ENCODE measurements at regions not wholly inside any gene's neighbourhood (a gene's known extent, or its start where the extent isn't known, plus 50 kb on each side); places are given as distances from the start of the nearest gene placed in this dataset.
"Not testable (repeated sequence)": the region's sequence is repeated elsewhere in the genome, so short reads cannot be mapped to it uniquely, and the experiment has no call there.

DNA sequence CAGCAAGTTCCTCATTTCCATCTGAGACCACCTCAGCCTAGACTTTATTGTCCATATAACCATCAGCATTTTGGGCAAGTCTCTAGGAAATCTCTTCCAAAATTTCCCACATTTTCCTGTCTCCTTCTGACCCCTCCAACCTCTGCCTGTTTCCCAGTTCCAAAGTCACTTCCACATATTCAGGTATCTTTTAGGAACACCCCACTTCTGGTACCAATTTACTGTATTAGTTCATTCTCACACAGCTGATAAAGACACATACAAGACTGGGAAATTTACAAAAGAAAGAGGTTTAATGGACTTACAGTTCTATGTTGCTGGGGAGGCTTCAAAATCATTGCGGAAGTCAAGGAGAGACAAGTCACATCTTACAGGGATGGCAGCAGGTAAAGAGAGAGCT, 103.6 kb downstream of the ART5 start:
- H3K4me3 ChIP-seq (ENCODE audit: low read depth, low read length); H3K9ac ChIP-seq (ENCODE audit: low read length); H3K36me3 ChIP-seq (ENCODE audit: control insufficient read depth, insufficient read depth, low read length); H3K27me3 ChIP-seq (ENCODE audit: control insufficient read depth, insufficient read depth, low read length); H3K4me1 ChIP-seq (ENCODE audit: control insufficient read depth, insufficient read depth, low read length); H3K27ac ChIP-seq (ENCODE audit: low read depth, low read length): not testable (repeated sequence)
- peaks cover 23% of the 10 kb centered on the region for H3K9me3 ChIP-seq (ENCODE audit: control insufficient read depth, insufficient read depth, low read depth, low read length)

DNA sequence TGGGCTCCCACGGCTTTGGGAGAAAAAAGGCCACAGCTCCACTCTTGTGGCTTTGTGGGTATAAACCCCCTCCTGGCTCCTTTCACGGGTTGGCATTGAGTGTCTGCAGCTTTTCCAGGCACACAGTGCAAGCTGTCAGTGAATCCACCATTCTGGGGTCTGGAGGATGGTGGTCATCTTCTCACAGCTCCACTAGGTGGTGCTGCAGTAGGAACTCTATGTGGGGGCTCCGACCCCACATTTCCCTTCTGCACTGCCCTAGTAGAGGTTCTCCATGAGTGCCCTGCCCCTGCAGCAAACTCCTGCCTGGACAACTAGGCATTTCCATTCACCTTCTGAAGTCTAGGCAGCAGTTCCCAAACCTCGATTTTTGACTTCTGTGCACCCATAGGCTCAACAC, 104.5 kb downstream of the ART5 start:
- H3K27ac ChIP-seq (ENCODE audit: low read depth, low read length); H3K4me1 ChIP-seq (ENCODE audit: control insufficient read depth, insufficient read depth, low read length): not testable (repeated sequence)

DNA sequence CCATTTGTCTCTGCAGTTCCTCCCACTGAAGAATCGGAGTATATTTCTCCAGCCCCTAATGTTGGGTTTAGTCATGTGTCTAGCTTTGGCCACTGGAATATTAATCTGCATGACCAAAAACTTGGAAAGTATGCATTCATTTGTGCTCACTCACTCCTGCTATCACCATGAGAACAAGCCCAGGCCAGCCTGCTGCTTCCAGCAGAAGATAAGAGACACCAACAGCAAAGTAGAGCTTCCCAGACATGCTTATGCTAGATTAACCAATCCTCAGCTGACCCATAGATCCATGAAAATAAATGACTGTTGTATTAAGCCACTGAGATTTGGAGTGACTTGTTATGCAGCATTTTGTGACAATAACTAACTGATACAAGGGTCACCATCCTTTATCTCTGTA, 108.8 kb downstream of the ART5 start:
- H3K4me3 ChIP-seq (ENCODE audit: low read depth, low read length); H3K27ac ChIP-seq (ENCODE audit: low read depth, low read length); H3K27me3 ChIP-seq (ENCODE audit: control insufficient read depth, insufficient read depth, low read length); H3K9ac ChIP-seq (ENCODE audit: low read length); H3K4me1 ChIP-seq (ENCODE audit: control insufficient read depth, insufficient read depth, low read length); H3K36me3 ChIP-seq (ENCODE audit: control insufficient read depth, insufficient read depth, low read length): not testable (repeated sequence)
- peaks cover 13% of the 10 kb centered on the region; the same call in 1 of the 2 replicates for H3K9me3 ChIP-seq (ENCODE audit: control insufficient read depth, insufficient read depth, low read depth, low read length)

More for the DNA sequence above, 104.5 kb downstream of the ART5 start:
- not testable (repeated sequence) for H3K4me3 ChIP-seq (ENCODE audit: low read depth, low read length); H3K9ac ChIP-seq (ENCODE audit: low read length); H3K27me3 ChIP-seq (ENCODE audit: control insufficient read depth, insufficient read depth, low read length); H3K36me3 ChIP-seq (ENCODE audit: control insufficient read depth, insufficient read depth, low read length)
- H3K9me3 ChIP-seq (ENCODE audit: control insufficient read depth, insufficient read depth, low read depth, low read length), result peaks cover 23% of the 10 kb centered on the region

DNA sequence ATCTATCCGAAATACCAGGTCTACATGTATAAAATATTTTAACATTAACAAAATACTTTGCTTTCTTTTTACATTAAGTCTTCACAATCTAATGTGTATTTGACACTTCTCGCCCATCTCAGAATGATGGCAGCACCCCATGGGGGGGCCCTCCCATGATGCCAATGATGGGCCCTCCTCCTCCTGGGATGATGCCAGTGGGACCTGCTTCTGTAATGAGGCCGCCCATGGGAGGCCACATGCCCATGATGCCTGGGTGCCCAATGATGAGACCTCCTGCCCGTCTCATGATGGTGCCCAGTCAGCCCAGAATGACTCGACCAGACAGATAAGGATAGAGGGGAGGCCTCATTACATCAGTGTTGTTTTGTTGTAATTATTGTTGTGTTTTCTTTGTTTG, 110.5 kb downstream of the ART5 start:
- not testable (repeated sequence) for H3K9ac ChIP-seq (ENCODE audit: low read length); H3K27ac ChIP-seq (ENCODE audit: low read depth, low read length); H3K9me3 ChIP-seq (ENCODE audit: control insufficient read depth, insufficient read depth, low read depth, low read length); H3K4me3 ChIP-seq (ENCODE audit: low read depth, low read length); H3K36me3 ChIP-seq (ENCODE audit: control insufficient read depth, insufficient read depth, low read length); H3K4me1 ChIP-seq (ENCODE audit: control insufficient read depth, insufficient read depth, low read length); H3K27me3 ChIP-seq (ENCODE audit: control insufficient read depth, insufficient read depth, low read length)

DNA sequence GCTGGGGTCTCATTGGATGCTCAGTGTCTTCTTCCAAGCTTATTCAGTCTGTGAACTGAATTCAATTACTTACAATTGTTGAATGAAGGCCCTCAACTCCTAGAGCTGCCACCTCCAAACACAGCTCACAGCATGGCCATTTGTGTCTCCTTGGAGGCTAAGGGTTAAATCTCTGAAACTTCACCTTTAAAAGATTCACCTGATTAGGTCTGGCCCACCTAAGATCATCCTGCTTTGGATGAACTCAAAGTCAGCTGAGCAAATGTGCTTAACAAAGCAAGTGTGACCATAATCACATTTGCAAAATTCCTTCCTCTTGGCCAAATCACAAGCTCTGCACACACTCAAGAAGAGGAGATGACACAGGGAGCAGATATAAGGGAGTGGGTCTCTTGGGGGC, 118.2 kb downstream of the ART5 start:
- H3K9ac ChIP-seq (ENCODE audit: low read length); H3K4me3 ChIP-seq (ENCODE audit: low read depth, low read length); H3K27me3 ChIP-seq (ENCODE audit: control insufficient read depth, insufficient read depth, low read length); H3K27ac ChIP-seq (ENCODE audit: low read depth, low read length); H3K36me3 ChIP-seq (ENCODE audit: control insufficient read depth, insufficient read depth, low read length); H3K4me1 ChIP-seq (ENCODE audit: control insufficient read depth, insufficient read depth, low read length): not testable (repeated sequence)
- H3K9me3 ChIP-seq (ENCODE audit: control insufficient read depth, insufficient read depth, low read depth, low read length), result peaks cover 17% of the 10 kb centered on the region; the same call in 1 of the 2 replicates

DNA sequence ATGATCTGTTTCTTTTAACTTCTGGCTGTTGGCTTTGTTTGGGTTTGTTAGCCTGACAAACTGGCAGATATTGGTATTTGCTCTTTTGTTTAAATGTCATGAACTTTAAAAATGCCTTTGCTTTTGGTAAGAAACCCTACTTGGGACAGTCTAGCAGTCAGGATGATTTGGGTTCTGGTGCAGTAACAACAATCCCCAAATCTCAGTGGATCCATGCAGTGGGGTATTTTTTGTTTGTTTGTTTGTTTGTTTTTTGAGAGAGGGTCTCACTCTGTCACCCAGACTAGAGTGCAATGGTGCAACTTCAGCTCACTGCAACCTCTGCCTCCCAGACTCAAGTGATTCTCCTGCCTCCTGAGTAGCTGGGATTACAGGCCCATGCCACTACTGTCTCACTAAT, 120.9 kb downstream of the ART5 start:
- H3K4me3 ChIP-seq (ENCODE audit: low read depth, low read length); H3K9ac ChIP-seq (ENCODE audit: low read length); H3K36me3 ChIP-seq (ENCODE audit: control insufficient read depth, insufficient read depth, low read length); H3K4me1 ChIP-seq (ENCODE audit: control insufficient read depth, insufficient read depth, low read length); H3K27me3 ChIP-seq (ENCODE audit: control insufficient read depth, insufficient read depth, low read length); H3K27ac ChIP-seq (ENCODE audit: low read depth, low read length): not testable (repeated sequence)
- H3K9me3 ChIP-seq (ENCODE audit: control insufficient read depth, insufficient read depth, low read depth, low read length), result peaks cover 17% of the 10 kb centered on the region; the same call in 1 of the 2 replicates

DNA sequence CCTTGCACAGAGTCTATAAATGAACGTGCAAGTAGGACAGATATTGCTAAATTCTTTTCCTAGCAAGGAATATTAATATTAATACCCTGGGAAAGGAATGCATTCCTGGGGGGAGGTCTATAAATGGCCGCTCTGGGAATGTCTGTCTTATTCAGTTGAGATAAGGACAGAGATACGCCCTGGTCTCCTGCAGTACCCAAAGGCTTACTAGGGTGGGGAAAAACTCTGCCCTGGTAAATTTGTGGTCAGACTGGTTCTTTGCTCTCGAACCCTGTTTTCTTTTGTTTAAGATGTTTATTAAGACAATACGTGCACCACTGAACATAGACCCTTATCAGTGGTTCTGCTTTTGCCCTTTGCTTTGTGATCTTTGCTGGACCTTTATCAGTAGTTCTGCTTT, 122.0 kb downstream of the ART5 start:
- not testable (repeated sequence) for H3K27me3 ChIP-seq (ENCODE audit: control insufficient read depth, insufficient read depth, low read length)

DNA sequence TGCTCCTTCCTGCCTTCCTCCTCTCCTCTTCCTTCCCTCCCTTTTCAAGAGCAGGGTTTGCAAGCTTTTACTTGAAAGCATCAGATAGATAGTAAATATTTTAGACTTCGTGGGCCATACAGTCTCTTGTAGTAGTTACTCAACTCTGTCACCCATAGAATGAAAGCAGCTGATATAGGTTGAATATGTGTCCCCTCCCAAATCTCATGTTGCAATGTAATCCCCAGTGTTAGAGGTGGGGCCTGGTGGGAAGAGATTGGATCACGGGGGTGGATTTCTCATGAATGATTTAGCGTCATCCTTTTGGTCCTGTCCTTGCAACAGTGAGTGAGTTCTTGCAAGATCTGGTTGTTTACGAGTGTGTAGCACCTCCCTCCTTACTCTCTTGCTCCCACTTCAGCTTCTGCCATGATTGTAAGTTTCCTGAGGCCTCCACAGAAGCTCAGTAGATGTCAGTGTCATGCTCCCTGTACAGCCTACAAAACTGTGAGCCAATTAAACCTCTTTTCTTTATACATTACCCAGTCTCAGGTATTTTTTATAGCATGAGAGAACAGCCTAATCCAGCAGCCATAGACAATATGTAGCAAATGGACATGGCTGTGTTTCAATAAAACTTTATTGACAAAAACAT, 124.7 kb downstream of the ART5 start:
- H3K27ac ChIP-seq (ENCODE audit: low read depth, low read length); H3K4me3 ChIP-seq (ENCODE audit: low read depth, low read length); H3K27me3 ChIP-seq (ENCODE audit: control insufficient read depth, insufficient read depth, low read length); H3K4me1 ChIP-seq (ENCODE audit: control insufficient read depth, insufficient read depth, low read length); H3K36me3 ChIP-seq (ENCODE audit: control insufficient read depth, insufficient read depth, low read length); H3K9ac ChIP-seq (ENCODE audit: low read length): not testable (repeated sequence)
- peaks cover 17% of the 10 kb centered on the region; the same call in 1 of the 2 replicates for H3K9me3 ChIP-seq (ENCODE audit: control insufficient read depth, insufficient read depth, low read depth, low read length)

More for the DNA sequence above, 122.0 kb downstream of the ART5 start:
- not testable (repeated sequence) for H3K4me1 ChIP-seq (ENCODE audit: control insufficient read depth, insufficient read depth, low read length); H3K36me3 ChIP-seq (ENCODE audit: control insufficient read depth, insufficient read depth, low read length); H3K4me3 ChIP-seq (ENCODE audit: low read depth, low read length); H3K27ac ChIP-seq (ENCODE audit: low read depth, low read length); H3K9ac ChIP-seq (ENCODE audit: low read length)
- peaks cover 17% of the 10 kb centered on the region; the same call in 1 of the 2 replicates for H3K9me3 ChIP-seq (ENCODE audit: control insufficient read depth, insufficient read depth, low read depth, low read length)

DNA sequence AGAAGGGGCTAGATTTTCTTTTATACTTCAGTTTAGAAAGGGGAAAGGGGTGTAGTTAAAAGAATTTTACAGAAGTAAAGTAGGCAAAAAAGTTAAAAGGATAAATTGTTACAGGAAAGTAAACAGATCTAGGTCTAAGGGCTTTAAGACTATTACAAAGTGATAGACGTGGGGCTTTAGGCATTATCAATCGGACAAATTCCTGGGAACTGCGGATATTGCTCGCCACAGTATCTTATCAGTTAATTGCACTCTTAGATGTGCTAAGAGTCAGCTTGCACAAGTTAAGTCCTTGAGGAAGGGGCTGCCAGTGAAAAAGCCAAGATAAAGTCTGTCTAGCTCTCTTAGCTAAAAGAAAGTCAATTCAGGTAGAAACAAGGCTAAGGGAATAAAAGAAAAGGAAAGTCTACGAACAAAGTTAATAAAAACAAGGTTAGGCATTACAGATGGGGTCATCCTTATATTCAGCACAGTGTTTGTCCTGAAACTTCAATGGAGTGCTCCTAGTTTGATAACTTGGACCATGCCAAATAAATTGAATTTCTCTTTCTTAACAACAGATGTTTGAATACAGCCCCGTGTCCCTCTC, 125.4 kb downstream of the ART5 start:
- H3K9ac ChIP-seq (ENCODE audit: low read length); H3K27me3 ChIP-seq (ENCODE audit: control insufficient read depth, insufficient read depth, low read length); H3K36me3 ChIP-seq (ENCODE audit: control insufficient read depth, insufficient read depth, low read length); H3K4me3 ChIP-seq (ENCODE audit: low read depth, low read length); H3K4me1 ChIP-seq (ENCODE audit: control insufficient read depth, insufficient read depth, low read length); H3K27ac ChIP-seq (ENCODE audit: low read depth, low read length): not testable (repeated sequence)
- peaks cover 17% of the 10 kb centered on the region; the same call in 1 of the 2 replicates for H3K9me3 ChIP-seq (ENCODE audit: control insufficient read depth, insufficient read depth, low read depth, low read length)

DNA sequence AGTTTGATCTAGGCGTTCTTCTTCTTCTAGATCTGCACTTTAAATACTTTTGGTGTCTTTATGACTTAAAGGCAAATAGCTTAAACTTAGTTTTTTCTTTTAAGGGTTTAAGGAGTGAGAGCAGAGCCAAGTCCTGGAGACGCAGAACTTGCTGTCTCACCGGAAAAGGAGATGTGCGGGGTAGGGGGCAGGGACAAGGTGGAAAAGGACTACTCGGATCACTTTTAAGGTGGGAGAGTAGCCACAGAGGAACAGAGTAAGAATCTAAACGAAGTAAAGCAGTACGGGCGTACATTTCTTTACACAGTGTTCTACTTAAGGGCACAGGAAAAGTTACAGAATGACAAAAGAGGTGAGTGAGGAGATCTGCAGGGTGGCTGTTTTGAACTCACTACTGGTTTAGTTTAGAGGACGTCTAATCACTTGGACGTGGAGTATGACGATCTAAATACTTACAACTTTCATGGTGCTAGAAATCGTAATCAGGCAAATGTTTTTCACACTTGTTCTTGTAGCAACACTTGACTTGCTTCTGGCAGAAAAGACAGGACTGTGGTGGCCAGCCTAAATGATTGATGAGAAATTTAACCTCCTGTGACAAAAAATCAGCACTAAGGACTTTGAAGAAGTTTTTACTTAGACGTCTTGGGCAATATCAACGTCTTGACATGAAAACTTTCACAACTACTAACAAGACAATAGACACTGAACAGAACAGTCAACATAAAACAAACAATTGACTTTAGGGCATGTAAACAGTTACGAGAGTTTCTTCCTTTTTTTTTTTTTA, 127.0 kb downstream of the ART5 start:
- H3K27ac ChIP-seq (ENCODE audit: low read depth, low read length); H3K9me3 ChIP-seq (ENCODE audit: control insufficient read depth, insufficient read depth, low read depth, low read length); H3K4me3 ChIP-seq (ENCODE audit: low read depth, low read length); H3K36me3 ChIP-seq (ENCODE audit: control insufficient read depth, insufficient read depth, low read length); H3K27me3 ChIP-seq (ENCODE audit: control insufficient read depth, insufficient read depth, low read length): not testable (repeated sequence)
- peaks cover 14% of the 10 kb centered on the region; the same call in 1 of the 2 replicates for H3K4me1 ChIP-seq (ENCODE audit: control insufficient read depth, insufficient read depth, low read length)
- peak overlapping the region; percentile 46 for H3K9ac ChIP-seq (ENCODE audit: low read length)

DNA sequence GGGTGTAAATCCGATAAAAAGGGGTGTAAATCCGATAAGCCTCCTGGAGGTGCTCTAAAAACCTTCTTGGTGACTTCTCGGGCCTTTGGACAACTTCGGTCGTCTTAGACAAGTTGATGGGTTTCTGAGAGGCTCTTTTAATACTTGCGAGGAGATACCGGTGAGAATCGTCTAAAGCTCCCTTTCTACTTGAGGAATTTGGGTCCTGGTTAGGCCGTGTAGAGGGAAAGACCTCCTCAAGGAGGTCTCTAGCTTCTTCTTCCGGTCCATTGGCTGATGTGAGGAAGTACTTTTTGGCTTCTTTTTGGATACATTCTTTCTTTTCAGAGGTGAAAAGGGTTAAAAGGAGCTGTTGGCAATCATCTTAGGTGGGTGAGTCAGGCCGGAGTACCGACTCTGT, 128.5 kb downstream of the ART5 start:
- H3K9me3 ChIP-seq (ENCODE audit: control insufficient read depth, insufficient read depth, low read depth, low read length); H3K9ac ChIP-seq (ENCODE audit: low read length); H3K27me3 ChIP-seq (ENCODE audit: control insufficient read depth, insufficient read depth, low read length); H3K4me3 ChIP-seq (ENCODE audit: low read depth, low read length); H3K36me3 ChIP-seq (ENCODE audit: control insufficient read depth, insufficient read depth, low read length): not testable (repeated sequence)
- Histone ChIP-seq H3K4me1 (ENCODE audit: control insufficient read depth, insufficient read depth, low read length) (peaks cover 14% of the 10 kb centered on the region; the same call in 1 of the 2 replicates), H3K27ac (ENCODE audit: low read depth, low read length) (peak overlapping the region; percentile 26; the same call in 1 of the 2 replicates)
